ENCODE measurements at regions not wholly inside any gene's neighbourhood (a gene's known extent, or its start where the extent isn't known, plus 50 kb on each side); places are given as distances from the start of the nearest gene placed in this dataset.

GRCh38 chr3:72212396-72212795 is 427.4 kb upstream of the PROK2 start:
- TF ChIP-seq POLR2A (IDR thresholded peaks at IDR 0.05): no peak
- no peak for TF ChIP-seq CTCF (IDR thresholded peaks at IDR 0.05)
